HG03520 (cell line): ENCODE measurements at regions not wholly inside any gene's neighbourhood (a gene's known extent, or its start where the extent isn't known, plus 50 kb on each side); places are given as distances from the start of the nearest gene placed in this dataset.

ENCODE experiments used
- ATAC-seq: cut with Tn5 transposase; IDR thresholded peaks from one replicate; pipeline ENCODE4 v1.9.1; 2021; ENCODE audit warnings: mild to moderate bottlenecking, moderate library complexity; ENCODE audit not compliant: unreplicated experiment

DNA sequence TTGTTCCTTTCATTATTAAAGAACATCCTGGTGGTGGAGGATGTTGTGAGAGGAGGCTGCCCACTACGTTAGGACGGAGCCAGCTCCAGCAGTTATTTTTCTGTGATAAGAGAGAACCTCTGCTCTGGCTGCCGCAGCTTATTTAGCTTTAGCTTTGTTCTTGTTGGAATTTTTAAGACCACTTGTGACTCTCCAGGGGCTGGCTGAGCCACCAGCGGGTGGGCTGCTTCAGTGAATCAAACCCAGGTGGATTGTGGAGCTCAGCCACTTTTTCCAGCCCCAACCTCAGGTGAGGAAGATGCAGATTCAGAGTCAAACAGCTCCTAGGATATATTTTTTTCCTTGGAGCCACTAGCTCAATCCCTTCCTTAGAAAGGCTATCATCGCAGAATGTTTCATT lies 83.1 kb upstream of the CTTNBP2NL start:
- no peak for ATAC-seq

DNA sequence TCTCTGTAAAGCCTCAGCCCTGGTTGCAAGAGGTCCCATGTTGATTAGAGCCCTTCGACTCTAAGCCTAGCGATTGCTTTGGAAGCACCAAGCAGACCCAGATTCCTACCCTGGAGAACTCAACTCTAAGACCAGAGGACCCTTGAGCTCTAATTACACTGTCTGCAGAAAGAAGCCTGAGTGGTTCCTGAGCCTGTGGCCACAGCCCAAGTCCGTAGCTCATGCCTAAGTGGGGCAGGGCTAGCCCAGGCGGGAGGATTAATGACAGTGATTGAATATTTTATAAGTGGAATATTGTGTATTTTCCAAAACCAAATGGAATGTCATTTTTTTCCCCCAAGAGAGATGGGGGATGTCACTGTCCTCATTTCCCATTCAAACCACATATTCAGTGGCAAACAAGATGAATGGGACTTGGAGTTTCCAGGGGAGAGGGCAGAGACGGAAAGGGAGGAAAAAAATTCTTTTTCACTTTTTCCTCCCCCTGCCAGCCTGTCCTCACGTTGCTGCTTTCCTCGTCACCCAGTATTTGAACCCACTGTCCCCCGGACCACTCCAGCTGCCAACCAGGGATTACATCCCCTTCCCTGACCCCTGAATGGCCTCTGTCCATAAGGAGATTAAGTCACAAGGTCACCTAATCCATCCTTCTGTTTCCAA lies 79.6 kb upstream of the CTTNBP2NL start:
- ATAC-seq = no peak

DNA sequence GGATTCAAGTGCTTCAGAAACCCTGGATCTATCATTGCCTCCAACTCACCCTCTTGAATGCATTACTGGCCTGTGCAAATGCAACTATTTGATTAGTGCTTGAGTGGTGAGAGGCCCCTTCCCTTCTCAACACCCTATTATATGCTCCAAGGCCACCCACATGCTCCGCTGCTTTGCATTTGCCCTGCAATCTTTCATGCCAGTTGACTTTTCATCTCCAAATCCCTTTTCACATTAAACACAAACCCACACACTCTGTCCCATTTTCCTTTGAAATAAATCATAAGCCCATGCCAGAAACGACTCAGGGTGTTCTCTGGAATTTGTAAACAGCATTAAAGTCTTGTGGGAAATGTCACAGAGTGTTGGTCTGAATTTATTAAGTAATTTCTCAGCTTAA lies 78.9 kb upstream of the CTTNBP2NL start:
- ATAC-seq = no peak

DNA sequence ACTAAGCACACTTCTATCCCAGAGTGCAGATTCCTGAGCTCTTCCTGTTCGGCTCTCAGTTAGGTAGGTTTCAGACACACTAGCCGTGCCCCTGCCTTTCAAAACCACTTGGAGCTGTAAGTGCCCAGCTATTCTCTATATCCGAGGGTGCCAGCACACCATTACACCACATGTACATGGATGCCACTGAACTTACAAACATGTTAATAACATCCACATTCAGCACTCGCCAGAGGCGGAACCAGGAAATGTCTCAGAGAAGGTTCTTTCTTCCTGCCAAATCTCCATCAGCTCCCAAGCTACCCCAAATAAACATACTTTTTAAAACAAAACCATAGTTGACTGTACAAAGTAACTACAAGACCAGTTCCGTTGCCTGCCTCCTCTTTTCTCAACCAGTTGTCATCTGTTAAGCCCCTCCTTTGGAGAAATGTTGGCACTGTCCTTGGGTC lies 78.4 kb upstream of the CTTNBP2NL start:
- ATAC-seq = no peak

DNA sequence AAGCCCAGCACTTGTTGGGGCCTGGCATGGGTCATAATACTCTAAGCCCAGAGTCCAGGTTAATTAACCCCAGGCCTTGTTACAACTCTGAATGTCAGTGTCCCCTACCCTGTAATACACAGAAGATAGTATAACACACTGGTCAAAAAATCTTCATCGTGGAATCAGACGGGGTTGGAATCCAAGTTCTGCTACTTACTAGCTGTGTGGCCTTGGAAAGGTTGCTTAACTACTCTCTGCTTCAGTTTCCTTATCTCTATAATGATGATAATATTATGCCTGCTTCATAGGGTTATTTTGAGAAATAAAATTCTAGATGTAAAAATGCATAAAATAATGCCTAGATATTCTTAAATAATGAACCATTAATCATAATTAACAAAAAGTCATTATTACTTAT lies 77.8 kb upstream of the CTTNBP2NL start:
- ATAC-seq = no peak

DNA sequence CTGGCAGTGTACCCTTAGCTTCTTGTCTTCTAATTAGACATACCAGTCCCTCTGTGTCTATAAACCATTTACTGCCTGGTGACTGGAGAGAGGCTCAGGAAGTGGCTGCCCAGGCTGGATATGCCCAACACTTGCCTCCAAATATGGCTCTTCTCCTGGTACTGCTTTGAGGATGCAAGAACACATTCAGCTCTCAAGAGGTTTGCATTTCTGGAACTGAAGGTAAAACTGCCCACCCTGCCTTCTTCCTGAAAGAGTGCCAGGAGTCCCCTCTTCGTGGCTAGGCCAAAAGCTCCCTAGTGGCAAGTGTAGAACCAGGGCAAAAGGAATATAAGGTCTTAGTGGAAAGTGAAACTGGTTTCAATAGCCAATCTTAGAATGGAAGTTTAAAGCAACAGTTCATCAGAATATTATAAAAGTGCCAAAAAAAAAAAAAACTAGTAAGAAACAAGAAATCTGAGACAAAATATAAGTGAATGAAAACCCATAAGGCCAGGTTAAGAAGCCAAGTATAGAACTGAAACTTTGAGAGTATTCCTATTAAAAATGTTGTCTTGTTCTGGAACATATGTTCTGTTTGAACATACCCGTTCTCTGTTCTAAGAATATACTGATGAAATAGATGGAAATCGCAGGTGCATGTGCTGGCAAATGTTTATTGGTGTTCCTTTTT lies 77.2 kb upstream of the CTTNBP2NL start:
- no peak for ATAC-seq

GRCh38 chr1:112319371-112320040 lies 76.5 kb upstream of the CTTNBP2NL start:
- ATAC-seq = no peak

DNA sequence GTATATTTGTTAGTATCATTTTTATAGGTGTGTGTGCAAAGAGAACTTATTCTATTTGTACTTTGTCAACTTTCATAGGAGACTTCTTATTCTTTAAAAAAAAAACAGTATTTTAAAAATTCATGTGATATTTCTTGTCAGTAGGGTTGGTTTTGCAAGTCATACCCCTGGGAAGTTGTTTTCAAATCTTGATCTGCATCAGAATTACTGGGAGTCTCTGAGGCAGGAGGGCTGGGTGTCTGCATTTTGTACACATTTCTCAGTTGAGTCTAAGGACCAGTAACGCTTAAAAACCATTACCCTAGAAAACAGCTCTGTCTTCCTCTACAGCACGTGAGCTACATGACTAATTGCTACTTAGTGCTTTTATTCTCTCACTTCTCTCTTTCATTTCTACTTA lies 76.0 kb upstream of the CTTNBP2NL start:
- no peak for ATAC-seq

DNA sequence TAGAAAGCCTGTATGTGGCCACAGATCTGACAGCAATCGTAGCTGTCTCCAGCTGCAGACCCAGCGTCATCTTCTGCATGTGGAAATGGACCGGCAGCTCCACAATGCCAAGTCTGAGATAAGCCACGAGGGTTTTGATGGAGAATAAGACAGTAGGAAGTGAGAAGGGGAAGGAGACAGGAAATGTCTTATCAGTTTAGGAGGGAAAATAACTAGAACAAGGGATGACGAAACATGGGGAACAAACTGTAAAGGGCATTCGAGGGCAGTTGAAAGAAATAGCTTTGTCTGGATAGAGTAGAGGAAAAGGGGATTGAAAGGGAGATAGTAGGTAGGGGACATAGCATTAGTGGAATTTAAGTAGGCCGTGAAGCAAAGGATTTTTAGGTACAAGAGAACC lies 74.0 kb upstream of the CTTNBP2NL start:
- ATAC-seq = no peak

GRCh38 chr1:112322983-112323678 lies 72.9 kb upstream of the CTTNBP2NL start:
- no peak for ATAC-seq

- no peak for ATAC-seq
Measured at GRCh38 chr1:112325504-112325903, 70.5 kb upstream of the CTTNBP2NL start.

GRCh38 chr1:112328600-112328999 lies 67.4 kb upstream of the CTTNBP2NL start:
- no peak for ATAC-seq

DNA sequence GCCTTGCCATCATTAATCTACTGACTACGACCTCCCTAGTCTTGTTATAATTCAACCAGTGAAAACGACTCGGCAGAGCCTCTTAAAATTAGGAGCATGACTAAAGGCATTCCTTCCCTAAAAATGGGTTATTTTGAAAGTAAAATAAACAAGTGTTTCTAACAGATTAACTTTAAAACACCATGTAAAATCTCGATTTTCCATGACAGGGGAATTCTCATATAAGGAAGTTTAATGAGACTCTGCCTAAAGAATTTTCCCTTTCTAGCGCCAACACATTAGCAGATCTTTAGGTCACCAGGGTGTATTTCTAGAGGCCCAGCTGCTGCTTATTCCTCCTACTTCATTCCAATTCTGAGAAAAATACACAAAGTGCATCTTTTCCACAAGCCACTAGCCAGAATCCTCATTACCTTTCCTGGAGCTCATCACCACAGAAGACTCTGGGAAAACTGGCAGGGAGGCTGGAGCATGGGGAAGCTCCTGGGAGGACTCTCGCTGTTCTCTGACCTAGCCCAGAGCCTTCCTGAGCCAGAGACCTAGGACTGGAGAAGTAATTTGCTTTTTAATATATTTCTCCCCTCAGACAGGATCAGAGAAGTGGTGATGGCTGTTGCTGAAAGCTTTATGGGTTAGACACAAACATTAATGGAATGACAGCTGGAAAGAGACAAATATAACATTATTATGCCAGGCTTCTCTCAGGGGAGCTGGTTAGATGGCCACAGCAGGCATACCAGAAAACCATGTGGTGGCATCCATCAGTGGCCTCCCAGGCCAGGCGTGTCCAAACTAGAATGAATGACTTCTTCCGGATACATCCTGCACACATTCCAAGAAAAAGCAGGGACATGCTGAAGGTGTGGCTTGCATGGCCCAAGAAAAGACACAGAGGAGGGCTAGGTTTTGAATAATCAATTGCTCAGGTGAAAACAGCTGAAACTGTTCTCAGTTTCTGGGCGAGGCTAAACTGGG lies 63.6 kb upstream of the CTTNBP2NL start:
- no peak for ATAC-seq

DNA sequence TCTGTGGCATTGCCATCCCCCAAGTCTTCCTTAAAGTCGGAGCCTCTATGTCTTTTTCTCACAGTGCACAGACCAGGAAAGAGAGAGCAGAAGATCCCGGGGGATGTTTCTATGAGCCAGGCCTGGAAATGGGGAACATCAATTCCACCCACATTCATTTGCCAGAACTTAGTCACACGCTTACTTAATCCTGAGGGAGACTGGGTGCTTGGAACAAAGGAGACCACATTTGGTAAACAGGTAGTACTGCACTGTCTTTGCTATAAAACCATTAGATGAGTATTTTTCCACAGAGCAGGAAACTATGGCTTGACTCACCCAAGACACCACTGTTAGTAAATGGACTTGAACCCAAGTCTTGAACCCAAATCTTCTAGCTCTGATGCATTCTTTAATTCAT lies 60.7 kb upstream of the CTTNBP2NL start:
- no peak for ATAC-seq

GRCh38 chr1:112337028-112337531 lies 58.9 kb upstream of the CTTNBP2NL start:
- ATAC-seq = no peak

GRCh38 chr1:112341986-112342385 lies 54.0 kb upstream of the CTTNBP2NL start:
- ATAC-seq = no peak

DNA sequence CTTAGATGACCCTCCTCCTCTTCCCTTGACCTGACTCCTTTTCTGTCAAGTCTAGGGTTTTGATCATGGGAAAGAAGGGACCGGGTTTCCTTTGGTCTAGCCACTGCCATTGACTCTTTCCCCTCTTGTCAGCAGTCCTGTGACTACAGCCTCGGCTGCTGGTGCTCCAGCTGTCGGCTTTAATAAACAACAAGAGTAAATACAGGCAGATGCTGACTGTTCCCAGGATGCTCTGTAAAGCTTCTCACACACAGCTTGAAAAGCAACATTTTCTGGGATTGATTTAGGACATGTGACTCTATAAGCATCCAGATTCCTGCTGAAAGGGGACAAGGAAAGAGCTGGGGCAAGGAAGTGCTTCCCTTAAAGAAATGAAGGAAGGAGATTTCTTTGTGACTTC lies 53.5 kb upstream of the CTTNBP2NL start:
- ATAC-seq = no peak

DNA sequence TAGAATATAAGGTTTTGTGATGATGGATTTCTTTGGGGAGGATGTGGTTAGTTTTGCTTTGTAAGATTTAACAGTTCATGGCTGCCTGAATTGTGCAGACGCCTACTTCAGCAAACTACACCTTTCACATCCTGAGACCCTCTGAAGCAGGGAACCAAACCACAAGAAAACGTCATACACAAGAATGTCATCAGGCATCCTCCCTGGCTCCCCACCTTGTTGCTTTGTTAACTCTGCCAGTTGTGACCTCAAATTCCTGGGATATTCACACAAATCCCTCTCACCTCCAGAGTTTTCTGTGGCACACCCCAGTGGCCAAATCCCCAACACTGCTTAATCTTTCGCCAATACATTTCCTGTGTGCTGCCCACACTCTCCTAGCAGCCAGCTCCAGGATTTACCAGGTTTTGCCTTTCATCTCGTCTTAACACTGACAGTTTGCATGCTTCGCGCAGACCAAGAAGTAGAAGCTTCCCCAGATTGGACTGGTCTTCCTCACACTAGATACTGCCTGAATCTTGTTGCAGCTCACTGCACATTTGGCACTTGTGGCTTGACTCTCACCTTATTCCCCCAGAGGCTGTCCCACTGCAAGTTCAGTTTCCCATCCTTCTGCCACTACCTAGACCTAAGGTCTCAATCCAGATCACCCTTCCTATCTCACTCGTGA lies 51.1 kb upstream of the CTTNBP2NL start:
- no peak for ATAC-seq
